Liver (tissue), 8 donors: ENCODE measurements at regions not wholly inside any gene's neighbourhood (a gene's known extent, or its start where the extent isn't known, plus 50 kb on each side); places are given as distances from the start of the nearest gene placed in this dataset.

ENCODE experiments used
- DNase-seq: peaks from one replicate; pipeline ENCODE4 v3.0.0-alpha.2; 2017; ENCODE audit warnings: low spot score
- H3K27ac ChIP-seq, 2 donors: one replicate each; pipeline ENCODE4 v1.7.0; 2013; ENCODE audit warnings: inconsistent platforms in 2 of 2, low read length in 2 of 2, control low read depth in 1 of 2, low read depth in 1 of 2, mild to moderate bottlenecking in 1 of 2
- H3K27me3 ChIP-seq, 4 donors: one replicate each; pipeline versions ENCODE4 v1.6.1 to v1.7.0; 2013; ENCODE audit warnings: low read length in 3 of 4, inconsistent platforms in 1 of 4, mild to moderate bottlenecking in 1 of 4, moderate library complexity in 1 of 4; ENCODE audit not compliant: control insufficient read depth in 4 of 4, insufficient read depth in 4 of 4
- H3K36me3 ChIP-seq, 4 donors: one replicate each; pipeline versions ENCODE4 v1.6.1 to v1.7.0; 2013; ENCODE audit warnings: low read length in 3 of 4, mild to moderate bottlenecking in 3 of 4, low read depth in 1 of 4, moderate library complexity in 1 of 4; ENCODE audit not compliant: control insufficient read depth in 4 of 4, insufficient read depth in 3 of 4
- H3K4me1 ChIP-seq, 4 donors: one replicate each; pipeline versions ENCODE4 v1.6.1 to v1.7.0; 2013; ENCODE audit warnings: low read length in 3 of 4, mild to moderate bottlenecking in 3 of 4, moderate library complexity in 1 of 4; ENCODE audit not compliant: control insufficient read depth in 4 of 4, insufficient read depth in 4 of 4
- H3K4me3 ChIP-seq, 3 donors: one replicate each; pipeline versions ENCODE4 v1.6.1 to v1.7.0; 2013; ENCODE audit warnings: low read length in 3 of 3, control low read depth in 1 of 3, low read depth in 1 of 3, mild to moderate bottlenecking in 1 of 3
- H3K9ac ChIP-seq, 2 donors: one replicate each; pipeline ENCODE4 v1.7.0; 2013; ENCODE audit warnings: low read length in 2 of 2, mild to moderate bottlenecking in 2 of 2, moderate library complexity in 2 of 2, control low read depth in 1 of 2, low read depth in 1 of 2
- H3K9me3 ChIP-seq, 4 donors: one replicate each; pipeline versions ENCODE4 v1.6.1 to v1.7.0; 2013; ENCODE audit warnings: low read length in 3 of 4; ENCODE audit not compliant: control insufficient read depth in 4 of 4
- ATF3 ChIP-seq: IDR thresholded peaks from 2 replicates; pipeline ENCODE4 v1.6.1; 2016; ENCODE audit warnings: antibody characterized with exemption
- CTCF ChIP-seq: fragments of 150-350 bp; IDR thresholded peaks from 2 replicates; pipeline ENCODE4 v1.5.1; 2017; ENCODE audit warnings: improper control_type of control experiment, low read depth, low read length; ENCODE audit not compliant: missing input control
- EGR1 ChIP-seq, 2 donors: IDR thresholded peaks; 2 replicates each; pipeline ENCODE4 v1.6.1; 2016 to 2018; ENCODE audit warnings: antibody characterized with exemption in 2 of 2, low read depth in 2 of 2
- FOXA1 ChIP-seq: IDR thresholded peaks from 2 replicates; pipeline ENCODE4 v1.6.1; 2016; ENCODE audit warnings: antibody characterized with exemption
- FOXA2 ChIP-seq: IDR thresholded peaks from 2 replicates; pipeline ENCODE4 v1.6.1; 2016; ENCODE audit warnings: antibody characterized with exemption
- GABPA ChIP-seq, 2 donors: IDR thresholded peaks in 1 of 2; conservative IDR thresholded peaks in 1 of 2; 2 replicates each; pipeline ENCODE4 v1.6.1; 2016; ENCODE audit warnings: antibody characterized with exemption in 2 of 2, mild to moderate bottlenecking in 1 of 2, moderate library complexity in 1 of 2
- HNF4A ChIP-seq, 2 donors: conservative IDR thresholded peaks; 2 replicates each; pipeline ENCODE4 v1.6.1; 2016; ENCODE audit warnings: antibody characterized with exemption in 2 of 2, mild to moderate bottlenecking in 2 of 2
- HNF4G ChIP-seq: IDR thresholded peaks from 2 replicates; pipeline ENCODE4 v1.6.1; 2016; ENCODE audit warnings: antibody characterized with exemption
- JUND ChIP-seq, 2 donors: IDR thresholded peaks; 2 replicates each; pipeline ENCODE4 v1.6.1; 2016; ENCODE audit warnings: antibody characterized with exemption in 2 of 2
- MAX ChIP-seq: IDR thresholded peaks from 2 replicates; pipeline ENCODE4 v1.6.1; 2016; ENCODE audit warnings: antibody characterized with exemption
- NR2F2 ChIP-seq: IDR thresholded peaks from 2 replicates; pipeline ENCODE4 v1.6.1; 2016; ENCODE audit warnings: antibody characterized with exemption
- RAD21 ChIP-seq, 2 donors: IDR thresholded peaks; 2 replicates each; pipeline ENCODE4 v1.6.1; 2016; ENCODE audit warnings: antibody characterized with exemption in 2 of 2, mild to moderate bottlenecking in 2 of 2
- REST ChIP-seq: IDR thresholded peaks from 2 replicates; pipeline ENCODE4 v1.6.1; 2016; ENCODE audit warnings: antibody characterized with exemption, mild to moderate bottlenecking
- RXRA ChIP-seq, 2 donors: IDR thresholded peaks; 2 replicates each; pipeline ENCODE4 v1.6.1; 2017 to 2018; ENCODE audit warnings: antibody characterized with exemption in 2 of 2, mild to moderate bottlenecking in 1 of 2
- SP1 ChIP-seq: IDR thresholded peaks from 2 replicates; pipeline ENCODE4 v1.6.1; 2018; ENCODE audit warnings: antibody characterized with exemption, mild to moderate bottlenecking
- TAF1 ChIP-seq: conservative IDR thresholded peaks from 2 replicates; pipeline ENCODE4 v1.6.1; 2016; ENCODE audit warnings: antibody characterized with exemption, mild to moderate bottlenecking
- YY1 ChIP-seq: IDR thresholded peaks from 2 replicates; pipeline ENCODE4 v1.6.1; 2016; ENCODE audit warnings: antibody characterized with exemption, mild to moderate bottlenecking
- ZBTB33 ChIP-seq: IDR thresholded peaks from 2 replicates; pipeline ENCODE4 v1.6.1; 2016; ENCODE audit warnings: antibody characterized with exemption
- WGBS: extraction: QIAGEN DNeasy Blood & Tissue Kit; methylation state at CpG from one replicate; pipeline ENCODE4 v1.1.7; 2013; 5-methylcytosine and 5-hydroxymethylcytosine counted together
- donor health status: healthy.
- donor health status: healthy.
- donor health status: healthy.
- donor health status: healthy.
- donor health status: healthy.

GRCh38 chr6:147664092-147664491, 155.6 kb downstream of the SAMD5 start:
- H3K9me3 ChIP-seq, result no peaks in the 10 kb centered on the region
- H3K36me3 ChIP-seq, result no peaks in the 10 kb centered on the region
- no peak for DNase-seq
- H3K27me3 ChIP-seq, result no peaks in the 10 kb centered on the region
- TF ChIP-seq HNF4G, result no peak
- TF ChIP-seq FOXA1, result no peak
- no peak for TF ChIP-seq MAX
- TF ChIP-seq RAD21 (IDR thresholded peaks at IDR 0.05), result no peak
- no peak for TF ChIP-seq TAF1
- TF ChIP-seq REST, result no peak
- no peak for TF ChIP-seq HNF4A (conservative IDR thresholded peaks at IDR 0.05)
- no peak for TF ChIP-seq ATF3
- TF ChIP-seq YY1, result no peak
- no peak for TF ChIP-seq RXRA (IDR thresholded peaks at IDR 0.05)
- no peak for TF ChIP-seq GABPA (IDR thresholded peaks at IDR 0.05 in 1 of 2, conservative IDR thresholded peaks at IDR 0.05 in 1 of 2)
- no peak for TF ChIP-seq NR2F2
- no peak for TF ChIP-seq ZBTB33
- TF ChIP-seq EGR1 (IDR thresholded peaks at IDR 0.05; ENCODE audit: low read depth in 2 of 2), result no peak
- TF ChIP-seq JUND (IDR thresholded peaks at IDR 0.05), result no peak
- no peak for TF ChIP-seq SP1
- no peak for TF ChIP-seq CTCF
- TF ChIP-seq FOXA2, result no peak
- no peak overlapping the region for H3K27ac ChIP-seq
- no peak overlapping the region for H3K9ac ChIP-seq
- no peaks in the 10 kb centered on the region for H3K4me1 ChIP-seq
- no peak overlapping the region for H3K4me3 ChIP-seq
- WGBS, result 67% methylated on average over 2 of the region's 2 CpGs
